GM19452 (cell line): ENCODE measurements at regions not wholly inside any gene's neighbourhood (a gene's known extent, or its start where the extent isn't known, plus 50 kb on each side); places are given as distances from the start of the nearest gene placed in this dataset.
"Not testable (repeated sequence)": the region's sequence is repeated elsewhere in the genome, so short reads cannot be mapped to it uniquely, and the experiment has no call there.

Experiments used
- ATAC-seq: cut with Tn5 transposase; IDR thresholded peaks from one replicate; pipeline ENCODE4 v1.9.1; 2021; ENCODE audit not compliant: unreplicated experiment

DNA sequence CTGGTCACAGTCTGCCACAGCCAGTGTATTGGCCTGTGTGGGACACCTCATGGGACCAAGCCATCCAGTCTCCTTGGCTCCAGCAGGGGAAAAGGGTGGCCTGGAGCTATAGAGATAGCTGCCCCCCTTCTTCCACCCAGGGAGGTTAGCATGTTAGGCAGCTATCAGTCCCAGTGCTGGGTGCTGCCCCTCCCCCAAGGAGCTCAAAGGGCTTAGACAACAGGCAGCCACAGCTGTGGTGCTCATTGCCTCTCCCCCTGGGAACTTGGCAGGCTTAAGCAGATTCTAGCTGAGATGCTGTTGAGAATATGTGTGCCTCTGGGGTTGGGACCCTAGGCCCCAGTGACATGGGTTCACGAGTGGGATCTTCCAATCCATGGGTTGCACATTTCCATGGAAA is 226.0 kb upstream of the PTGER4 start:
- no peak for ATAC-seq

- ATAC-seq = no peak
Observed at GRCh38 chr5:40452874-40453624, 226.7 kb upstream of the PTGER4 start.

DNA sequence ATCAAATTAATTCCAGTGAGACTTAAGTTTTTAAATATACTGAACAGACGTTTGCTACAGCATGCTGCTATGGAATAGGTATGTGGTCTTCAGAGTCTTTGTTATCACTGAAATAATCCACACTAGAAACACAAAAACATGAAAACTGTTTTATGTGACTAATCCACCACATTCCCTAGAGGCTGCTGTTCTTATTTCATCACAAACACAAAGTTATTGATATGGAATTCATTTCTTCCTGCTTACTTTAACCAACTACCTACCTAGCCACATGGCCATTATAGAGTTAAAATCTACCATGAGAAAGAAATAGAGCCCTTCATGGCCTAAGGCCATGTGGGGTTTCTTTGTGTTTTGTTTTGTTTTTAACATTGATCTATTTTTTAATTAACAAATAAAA is 232.3 kb upstream of the PTGER4 start:
- no peak for ATAC-seq

DNA sequence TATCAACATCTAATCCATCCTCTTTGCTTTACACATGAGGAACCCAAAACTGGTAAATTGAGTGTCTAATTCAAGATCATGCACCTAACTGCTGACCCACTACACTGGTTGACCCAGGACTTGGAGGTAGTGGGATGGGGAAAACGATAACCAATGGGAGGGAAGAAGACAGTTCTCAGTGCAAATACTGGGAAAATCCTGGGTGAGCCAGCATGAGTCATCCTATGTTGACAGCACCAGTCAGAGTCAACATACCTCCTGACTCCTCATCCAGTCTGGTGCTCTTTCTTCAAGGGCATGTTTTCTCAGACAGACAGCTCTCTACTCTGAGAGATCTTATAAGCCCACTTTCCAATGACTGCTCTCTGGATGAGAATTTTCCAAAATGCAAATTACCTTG is 232.8 kb upstream of the PTGER4 start:
- no peak for ATAC-seq

DNA sequence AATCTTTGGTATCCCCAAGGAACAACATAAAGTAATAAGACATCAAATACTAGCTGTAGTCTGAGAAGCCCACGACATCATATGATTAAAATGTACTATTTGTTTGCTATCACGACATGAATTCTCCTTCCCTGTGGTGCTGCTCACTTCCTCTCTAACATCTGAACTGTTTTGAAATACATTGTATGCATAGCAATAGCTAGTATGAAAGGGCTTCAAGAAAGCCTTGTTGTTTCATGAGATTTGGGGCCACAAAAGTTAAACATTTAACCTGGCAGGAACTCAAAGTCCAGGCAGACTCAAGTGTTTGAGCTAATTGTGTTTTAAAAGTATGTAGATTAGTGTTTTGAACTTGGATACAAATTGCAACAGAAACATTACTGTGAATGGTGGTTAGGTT is 237.4 kb upstream of the PTGER4 start:
- peak; percentile 52 for ATAC-seq

GRCh38 chr5:40441733-40442132 is 238.0 kb upstream of the PTGER4 start:
- no peak for ATAC-seq

DNA sequence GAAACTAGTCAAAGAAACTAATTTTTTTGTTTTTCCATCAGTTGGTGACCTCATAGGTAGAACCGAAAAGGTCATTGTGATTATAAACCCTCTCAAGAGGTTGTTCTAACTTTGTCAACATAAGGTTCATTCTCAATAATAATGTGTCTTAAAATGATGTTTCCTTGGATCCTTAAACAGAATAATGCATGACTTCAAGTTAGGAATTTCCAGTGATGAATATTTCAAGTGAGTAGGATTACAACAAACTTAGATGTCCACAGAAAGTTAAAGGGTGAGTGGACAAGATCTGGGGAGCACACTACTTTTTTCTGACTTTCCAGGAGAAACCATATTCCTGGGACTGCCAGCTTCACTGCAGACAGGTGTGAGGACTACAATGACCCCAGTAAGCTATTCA is 239.0 kb upstream of the PTGER4 start:
- ATAC-seq = no peak

- ATAC-seq = not testable (repeated sequence)
Observed at GRCh38 chr5:40439103-40439502, 240.6 kb upstream of the PTGER4 start.

- not testable (repeated sequence) for ATAC-seq
Observed at GRCh38 chr5:40438646-40439045, 241.1 kb upstream of the PTGER4 start.

- ATAC-seq = peak; percentile 76
Observed at GRCh38 chr5:40437452-40437861, 242.3 kb upstream of the PTGER4 start.

GRCh38 chr5:40436535-40437237 is 243.0 kb upstream of the PTGER4 start:
- ATAC-seq = peak; percentile 47

DNA sequence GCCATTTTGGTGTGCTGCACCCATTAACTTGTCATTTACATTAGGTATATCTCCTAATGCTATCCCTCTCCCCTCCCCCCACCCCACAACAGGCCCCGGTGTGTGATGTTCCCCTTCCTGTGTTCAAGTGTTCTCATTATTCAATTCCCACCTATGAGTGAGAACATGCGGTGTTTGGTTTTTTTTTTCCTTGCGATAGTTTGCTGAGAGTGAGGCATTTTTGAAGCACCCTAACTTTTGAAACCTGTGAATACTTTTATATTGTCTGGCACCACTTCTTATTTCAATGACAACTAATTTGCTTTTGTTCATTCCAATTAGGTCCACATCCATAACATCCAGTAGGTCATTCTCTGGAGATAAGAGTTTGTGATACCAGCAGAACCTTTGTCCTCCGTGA is 244.0 kb upstream of the PTGER4 start:
- not testable (repeated sequence) for ATAC-seq

GRCh38 chr5:40432836-40433235 is 246.9 kb upstream of the PTGER4 start:
- ATAC-seq = no peak

GRCh38 chr5:40431734-40432133 is 248.0 kb upstream of the PTGER4 start:
- no peak for ATAC-seq

DNA sequence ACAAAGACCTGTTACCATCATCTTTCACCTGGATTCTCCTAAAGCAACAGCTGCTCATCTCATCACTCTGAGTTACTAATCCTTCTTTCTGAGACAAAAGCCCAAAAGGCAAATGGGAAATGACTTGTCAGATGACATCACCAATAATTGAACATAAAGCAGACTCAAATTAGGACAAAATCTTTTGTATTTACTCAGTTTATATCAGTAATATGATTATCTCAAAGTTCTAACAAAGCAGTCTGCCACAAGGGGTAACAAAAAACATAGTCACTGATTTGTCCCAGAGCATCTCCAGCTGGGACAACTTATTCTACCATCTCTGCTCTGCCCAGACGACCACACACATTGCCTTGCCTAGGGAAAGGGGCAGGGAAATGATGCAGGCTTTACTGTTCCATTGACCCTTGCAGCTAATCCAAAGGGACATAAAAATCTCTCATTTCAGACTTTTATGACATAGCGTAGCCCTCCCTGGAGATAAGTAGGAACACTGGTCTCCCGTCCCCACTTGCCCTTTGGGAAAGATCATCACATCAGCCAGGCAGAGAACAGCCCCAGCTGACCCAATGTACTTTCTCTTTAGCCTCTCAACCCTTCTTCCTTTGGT is 249.5 kb upstream of the PTGER4 start:
- no peak for ATAC-seq

DNA sequence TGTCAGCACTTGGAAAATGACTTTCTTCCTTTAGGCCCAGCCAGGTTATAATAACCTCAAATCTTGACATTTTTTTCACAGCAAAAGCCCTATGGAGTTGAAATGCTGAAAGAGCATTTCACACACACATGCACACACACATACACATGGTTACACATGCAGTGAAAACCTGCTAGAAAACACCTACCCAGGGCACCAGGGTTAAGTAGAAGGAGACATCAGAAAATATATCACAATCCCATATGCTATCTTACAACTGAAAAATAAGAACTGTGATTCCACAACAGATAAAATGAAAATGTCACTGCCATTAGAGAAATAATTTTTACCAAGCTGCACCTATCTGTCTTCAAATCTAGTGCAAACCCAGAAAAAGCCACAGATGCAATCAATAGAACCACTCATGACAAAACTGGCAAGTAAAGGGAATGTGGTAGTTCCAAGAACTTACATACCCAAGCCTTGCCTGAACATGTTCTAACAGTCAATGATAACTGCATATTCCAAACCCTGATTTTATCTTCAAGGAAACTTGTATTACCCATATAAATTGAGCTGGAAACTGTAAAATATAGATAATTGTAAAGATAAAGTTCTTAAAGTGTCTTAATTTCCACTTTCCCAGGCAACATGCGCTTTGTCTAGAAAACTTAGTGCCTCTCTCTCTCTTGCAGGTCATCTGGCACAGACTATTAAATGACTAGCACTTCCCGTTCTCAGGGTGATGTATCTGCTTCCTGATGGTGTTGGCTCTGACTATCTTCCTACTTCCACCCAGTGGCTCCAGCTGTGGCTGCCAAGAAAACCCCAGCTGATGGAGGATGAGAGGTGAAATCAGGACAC is 250.2 kb upstream of the PTGER4 start:
- no peak for ATAC-seq

DNA sequence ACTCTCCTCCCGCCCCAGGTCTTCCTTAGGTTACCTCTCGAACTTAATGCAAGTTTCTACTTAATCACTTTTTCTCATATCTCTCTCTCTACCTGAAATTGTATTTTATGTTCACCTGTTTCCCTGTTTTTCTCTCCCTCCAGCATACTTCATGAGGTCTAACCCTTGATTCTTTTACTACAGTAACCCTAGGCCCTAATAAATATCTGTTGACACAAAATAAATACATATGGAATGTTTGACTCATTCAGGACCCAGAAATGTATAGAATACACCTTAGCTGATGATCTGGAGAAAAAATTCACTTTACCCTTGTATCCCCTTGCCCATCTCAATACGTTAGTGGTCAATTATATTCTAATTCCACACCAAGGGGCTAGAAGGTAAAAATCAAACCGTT is 250.9 kb upstream of the PTGER4 start:
- no peak for ATAC-seq

DNA sequence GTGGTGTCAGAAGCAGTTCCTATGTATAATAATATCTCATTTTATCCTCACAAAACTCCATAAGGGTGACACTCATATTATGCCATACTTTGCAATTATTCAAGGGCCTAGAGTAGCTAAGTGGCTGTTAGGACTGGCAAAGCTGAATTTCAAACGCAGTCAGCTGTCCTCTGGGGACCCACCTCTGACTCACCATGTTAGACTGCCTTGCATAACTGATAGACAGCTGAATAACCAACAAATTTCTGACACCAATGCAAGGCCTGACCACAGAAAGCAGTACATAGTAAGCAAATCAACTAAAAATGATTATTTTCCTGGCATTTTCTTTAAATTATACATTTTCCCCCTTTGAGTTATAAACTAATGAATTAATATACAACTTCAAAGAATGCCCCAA is 251.6 kb upstream of the PTGER4 start:
- no peak for ATAC-seq

GRCh38 chr5:40417046-40417810 is 262.5 kb upstream of the PTGER4 start:
- not testable (repeated sequence) for ATAC-seq

DNA sequence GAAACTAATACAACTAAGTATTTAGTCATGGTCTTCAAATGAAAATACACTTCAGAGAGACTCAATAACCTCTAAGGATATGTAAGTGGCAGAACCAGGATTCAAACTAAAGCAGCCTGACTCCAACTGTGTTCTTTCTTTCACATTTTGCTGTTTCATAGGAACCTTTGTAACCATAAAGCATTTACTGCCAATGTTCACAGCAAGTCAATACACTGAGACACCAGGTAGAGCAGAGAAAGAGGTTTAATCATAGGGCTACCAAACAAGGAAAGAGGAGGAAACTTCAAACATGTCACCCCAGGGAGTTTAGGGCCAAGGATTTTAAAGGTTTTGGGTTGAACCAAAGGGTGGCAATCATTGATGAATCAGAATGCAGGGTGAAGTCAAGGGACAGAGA is 263.1 kb upstream of the PTGER4 start:
- no peak for ATAC-seq

GRCh38 chr5:40416098-40416497 is 263.6 kb upstream of the PTGER4 start:
- no peak for ATAC-seq
